ENCODE measurements at regions not wholly inside any gene's neighbourhood (a gene's known extent, or its start where the extent isn't known, plus 50 kb on each side); places are given as distances from the start of the nearest gene placed in this dataset.

DNA sequence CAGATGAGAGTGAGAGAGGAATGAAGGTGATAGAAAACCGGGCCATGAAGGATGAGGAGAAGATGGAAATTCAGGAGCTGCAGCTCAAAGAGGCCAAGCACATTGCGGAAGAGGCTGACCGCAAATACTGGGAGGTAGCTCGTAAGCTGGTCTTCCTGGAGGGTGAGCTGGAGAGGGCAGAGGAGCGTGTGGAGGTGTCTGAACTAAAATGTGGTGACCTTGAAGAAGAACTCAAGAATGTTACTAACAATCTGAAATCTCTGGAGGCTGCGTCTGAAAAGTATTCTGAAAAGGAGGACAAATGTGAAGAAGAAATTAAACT lies 88.9 kb downstream of the EOMES start:
- BruUV-seq (replicated peaks) = no TSS peak
- Mint-ChIP-seq H3K4me3 (ENCODE audit: unreplicated experiment) (peak overlapping the region; percentile 86), H3K27me3 (ENCODE audit: insufficient read depth, unreplicated experiment) (no peaks in the 10 kb centered on the region), H3K27ac (ENCODE audit: unreplicated experiment) (peak overlapping the region; percentile 65), H3K4me1 (ENCODE audit: low read depth, unreplicated experiment) (peaks cover 7% of the 10 kb centered on the region), H3K9me3 (ENCODE audit: unreplicated experiment) (no peaks in the 10 kb centered on the region), H3K36me3 (ENCODE audit: insufficient read depth, unreplicated experiment) (no peaks in the 10 kb centered on the region)
- Histone ChIP-seq H3K4me1 (peaks cover 11% of the 10 kb centered on the region; the same call in 1 of the 2 replicates), H3K4me3 (ENCODE audit: low read depth, low read length) (peak overlapping the region; percentile 68), H3K27me3 (replicated peaks; ENCODE audit: control insufficient read depth, insufficient read depth, low read length) (no peaks in the 10 kb centered on the region), H3K9me3 (no peaks in the 10 kb centered on the region), H3K36me3 (ENCODE audit: control insufficient read depth, insufficient read depth, low read length) (no peaks in the 10 kb centered on the region)
- ChIA-PET CTCF (interaction anchor here (1.6 kb wide), 1 partner anchor 48 kb away, joined by 9 read pairs; no protein-coding TSS in a partner anchor), POLR2A (interaction anchor here (1.2 kb wide), 1 partner anchor 149 kb away, joined by 3 read pairs; the partner anchor contains the start of gene SLC4A7)
- TF ChIP-seq CTCF (IDR thresholded peaks at IDR 0.05; ENCODE audit: insufficient read depth in 1 of 2, low read depth in 1 of 2, low read length in 1 of 2, severe bottlenecking in 1 of 2, unreplicated experiment in 1 of 2) = no peak
- intact Hi-C loops (cut with micrococcal nuclease; ENCODE audit: unreplicated experiment) = no loop called here
- no peak for DNase-seq

DNA sequence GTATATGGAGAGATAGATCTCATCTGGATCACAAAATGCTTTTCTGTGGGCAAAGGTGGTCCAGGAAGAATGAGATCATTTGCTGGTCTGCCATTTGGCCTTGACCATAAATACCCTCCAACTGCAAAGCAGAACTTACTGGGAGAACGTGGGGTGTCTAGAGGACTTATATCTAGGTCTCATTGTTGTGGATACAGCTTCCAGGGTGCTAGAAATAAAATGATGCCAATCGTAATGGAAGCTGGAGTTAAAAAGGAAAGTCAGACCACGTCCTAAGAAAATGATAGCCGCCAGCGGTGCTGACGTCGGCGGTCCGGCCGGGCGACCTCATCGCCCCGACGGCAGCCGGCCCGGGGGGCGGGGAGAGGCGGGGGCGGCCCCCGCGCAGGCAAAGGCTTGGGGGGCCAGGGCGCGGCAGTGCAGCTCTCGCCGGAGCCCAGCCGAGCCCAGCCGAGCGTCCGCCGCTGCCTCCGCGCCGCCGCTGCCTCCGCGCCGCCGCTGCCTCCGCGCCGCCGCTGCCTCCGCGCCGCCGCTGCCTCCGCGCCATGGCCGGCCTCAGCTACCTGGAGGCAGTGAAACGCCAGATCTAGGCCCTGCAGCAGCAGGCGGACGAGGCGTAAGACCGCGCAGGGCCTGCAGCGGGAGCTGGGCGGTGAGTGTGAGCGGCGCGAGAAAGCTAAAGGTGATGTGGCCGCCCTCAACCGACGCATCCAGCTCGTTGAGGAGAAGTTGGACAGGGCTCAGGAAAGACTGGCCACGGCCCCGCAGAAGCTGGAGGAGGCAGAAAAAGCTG lies 89.5 kb downstream of the EOMES start:
- CTCF ChIA-PET = interaction anchor here (0.6 to 1.6 kb wide), 3 partner anchors 10 to 379 kb away, joined by 3 to 9 read pairs (median 4); no protein-coding TSS in a partner anchor
- BruUV-seq (replicated peaks) = no TSS peak
- Mint-ChIP-seq H3K4me1 (ENCODE audit: low read depth, unreplicated experiment) (peaks cover 7% of the 10 kb centered on the region), H3K27me3 (ENCODE audit: insufficient read depth, unreplicated experiment) (no peaks in the 10 kb centered on the region), H3K27ac (ENCODE audit: unreplicated experiment) (peak overlapping the region; percentile 65), H3K4me3 (ENCODE audit: unreplicated experiment) (peak overlapping the region; percentile 86), H3K9me3 (ENCODE audit: unreplicated experiment) (no peaks in the 10 kb centered on the region), H3K36me3 (ENCODE audit: insufficient read depth, unreplicated experiment) (no peaks in the 10 kb centered on the region)
- DNase-seq = peak; percentile 66 to 73
- Histone ChIP-seq H3K36me3 (ENCODE audit: control insufficient read depth, insufficient read depth, low read length) (no peaks in the 10 kb centered on the region), H3K4me1 (0 out of 2 replicates have a peak, but pooled peaks cover 9% of the 10 kb centered on the region), H3K4me3 (ENCODE audit: low read depth, low read length) (peak overlapping the region; percentile 68), H3K27me3 (replicated peaks; ENCODE audit: control insufficient read depth, insufficient read depth, low read length) (no peaks in the 10 kb centered on the region), H3K9me3 (no peaks in the 10 kb centered on the region)
- no peak for TF ChIP-seq CTCF (IDR thresholded peaks at IDR 0.05; ENCODE audit: insufficient read depth in 1 of 2, low read depth in 1 of 2, low read length in 1 of 2, severe bottlenecking in 1 of 2, unreplicated experiment in 1 of 2)
- intact Hi-C loops (cut with micrococcal nuclease; ENCODE audit: unreplicated experiment) = no loop called here
- POLR2A ChIA-PET = interaction anchor here (1.2 kb wide), 1 partner anchor 148 kb away, joined by 3 read pairs; the partner anchor contains the start of gene SLC4A7

DNA sequence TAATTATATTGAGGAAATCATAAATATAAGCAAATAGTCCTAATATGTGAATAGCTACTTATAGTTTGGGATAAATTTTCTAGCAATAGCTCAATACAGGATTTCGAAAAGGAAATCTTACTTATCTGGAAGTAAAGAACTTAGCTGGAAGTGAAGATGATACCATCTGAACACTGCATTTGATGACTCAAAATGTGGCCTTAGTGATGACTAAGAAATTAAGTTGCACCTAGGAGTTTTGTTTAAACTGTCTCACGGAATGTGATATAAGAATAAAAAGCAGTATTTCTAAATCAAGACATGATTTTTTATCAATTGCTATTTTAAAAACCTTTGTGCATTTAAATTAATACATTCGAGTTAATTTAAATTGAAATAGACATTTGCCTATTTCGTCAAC lies 91.2 kb downstream of the EOMES start:
- Histone ChIP-seq H3K27me3 (replicated peaks; ENCODE audit: control insufficient read depth, insufficient read depth, low read length) (no peaks in the 10 kb centered on the region), H3K4me3 (ENCODE audit: low read depth, low read length) (no peak overlapping the region), H3K4me1 (0 out of 2 replicates have a peak, but pooled peaks cover 9% of the 10 kb centered on the region), H3K9me3 (no peaks in the 10 kb centered on the region), H3K36me3 (ENCODE audit: control insufficient read depth, insufficient read depth, low read length) (no peaks in the 10 kb centered on the region)
- Mint-ChIP-seq H3K36me3 (ENCODE audit: insufficient read depth, unreplicated experiment) (no peaks in the 10 kb centered on the region), H3K4me3 (ENCODE audit: unreplicated experiment) (no peak overlapping the region), H3K9me3 (ENCODE audit: unreplicated experiment) (no peaks in the 10 kb centered on the region), H3K27me3 (ENCODE audit: insufficient read depth, unreplicated experiment) (no peaks in the 10 kb centered on the region), H3K4me1 (ENCODE audit: low read depth, unreplicated experiment) (peaks cover 7% of the 10 kb centered on the region), H3K27ac (ENCODE audit: unreplicated experiment) (no peak overlapping the region)
- no peak for DNase-seq
- CTCF ChIA-PET = no interaction called here
- no TSS peak for BruUV-seq (replicated peaks)
- POLR2A ChIA-PET = no interaction called here
- TF ChIP-seq CTCF (IDR thresholded peaks at IDR 0.05; ENCODE audit: insufficient read depth in 1 of 2, low read depth in 1 of 2, low read length in 1 of 2, severe bottlenecking in 1 of 2, unreplicated experiment in 1 of 2) = no peak
- intact Hi-C loops (cut with micrococcal nuclease; ENCODE audit: unreplicated experiment) = no loop called here

Data from Caco-2 (cell line).